ENCODE measurements at regions not wholly inside any gene's neighbourhood (a gene's known extent, or its start where the extent isn't known, plus 50 kb on each side); places are given as distances from the start of the nearest gene placed in this dataset.
"Not testable (repeated sequence)": the region's sequence is repeated elsewhere in the genome, so short reads cannot be mapped to it uniquely, and the experiment has no call there.

- DNase-seq, result no peak
These were observed 290.7 kb upstream of the CTNNB1 start for GRCh38 chr3:40908612-40909011.

GRCh38 chr3:40911264-40911663, 288.0 kb upstream of the CTNNB1 start:
- DNase-seq, result no peak

GRCh38 chr3:40911928-40912327, 287.4 kb upstream of the CTNNB1 start:
- DNase-seq, result no peak

GRCh38 chr3:40912461-40912860, 286.8 kb upstream of the CTNNB1 start:
- DNase-seq, result no peak

- DNase-seq, result no peak
These were observed 286.1 kb upstream of the CTNNB1 start for GRCh38 chr3:40913192-40913591.

- no peak for DNase-seq
These were observed 285.7 kb upstream of the CTNNB1 start for GRCh38 chr3:40913641-40914040.

- no peak for DNase-seq
These were observed 284.8 kb upstream of the CTNNB1 start for GRCh38 chr3:40914475-40914874.

- DNase-seq, result no peak
These were observed 283.9 kb upstream of the CTNNB1 start for GRCh38 chr3:40915346-40915865.

- no peak for DNase-seq
These were observed 279.3 kb upstream of the CTNNB1 start for GRCh38 chr3:40920041-40920440.

- DNase-seq, result no peak
These were observed 278.1 kb upstream of the CTNNB1 start for GRCh38 chr3:40921251-40921650.

GRCh38 chr3:40923143-40923542, 276.2 kb upstream of the CTNNB1 start:
- no peak for DNase-seq

- DNase-seq, result no peak
These were observed 275.7 kb upstream of the CTNNB1 start for GRCh38 chr3:40923651-40924050.

GRCh38 chr3:40924559-40925141, 274.7 kb upstream of the CTNNB1 start:
- DNase-seq, result no peak

- no peak for DNase-seq
These were observed 274.1 kb upstream of the CTNNB1 start for GRCh38 chr3:40925231-40925630.

- no peak for DNase-seq
These were observed 269.2 kb upstream of the CTNNB1 start for GRCh38 chr3:40930131-40930538.

- no peak for DNase-seq
These were observed 268.5 kb upstream of the CTNNB1 start for GRCh38 chr3:40930756-40931155.

- no peak for DNase-seq
These were observed 260.7 kb upstream of the CTNNB1 start for GRCh38 chr3:40938591-40938990.

- no peak for DNase-seq
These were observed 260.1 kb upstream of the CTNNB1 start for GRCh38 chr3:40939030-40939740.

GRCh38 chr3:40939741-40940130, 259.6 kb upstream of the CTNNB1 start:
- DNase-seq, result no peak

GRCh38 chr3:40940651-40941050, 258.7 kb upstream of the CTNNB1 start:
- DNase-seq, result no peak

- DNase-seq, result not testable (repeated sequence)
These were observed 252.3 kb upstream of the CTNNB1 start for GRCh38 chr3:40947022-40947421.

- not testable (repeated sequence) for DNase-seq
These were observed 250.0 kb upstream of the CTNNB1 start for GRCh38 chr3:40949347-40949746.

- no peak for DNase-seq
These were observed 247.7 kb upstream of the CTNNB1 start for GRCh38 chr3:40951636-40952035.

- no peak for DNase-seq
These were observed 238.0 kb upstream of the CTNNB1 start for GRCh38 chr3:40961104-40961857.

Data from stimulated activated CD4-positive, alpha-beta T cell treated with anti-CD3 and anti-CD28 coated beads, Interleukin-4, amount 100 ng/mL, for 1 hour (primary cell).